ENCODE measurements at regions not wholly inside any gene's neighbourhood (a gene's known extent, or its start where the extent isn't known, plus 50 kb on each side); places are given as distances from the start of the nearest gene placed in this dataset.

- Histone ChIP-seq H3K4me1 (ENCODE audit: control insufficient read depth, insufficient read depth, low read length, poor library complexity, severe bottlenecking) (no peaks in the 10 kb centered on the region), H3K27me3 (ENCODE audit: control insufficient read depth, insufficient read depth, low read length) (no peaks in the 10 kb centered on the region), H3K36me3 (ENCODE audit: control insufficient read depth, insufficient read depth, low read length) (no peaks in the 10 kb centered on the region), H3K4me3 (ENCODE audit: low read depth, low read length) (no peak overlapping the region), H3K9me3 (ENCODE audit: control insufficient read depth in 2 of 2, low read length in 2 of 2) (no peaks in the 10 kb centered on the region), H3K27ac (ENCODE audit: insufficient read depth, low read length, poor library complexity, severe bottlenecking) (no peak overlapping the region)
- ATAC-seq (ENCODE audit: low read depth in 2 of 2) (no peak), DNase-seq (no peak)
- Mint-ChIP-seq H3K9me3 (peaks cover 0 to 7% (median 3%) of the 10 kb centered on the region in 7 donors), H3K27ac (no peak overlapping the region), H3K4me1 (no peaks in the 10 kb centered on the region), H3K4me3 (no peak overlapping the region), H3K27me3 (peaks cover under 1% of the 10 kb centered on the region), H3K36me3 (no peaks in the 10 kb centered on the region)
These were observed 590.4 kb downstream of the PDCD6IP start for GRCh38 chr3:34388830-34389229.

DNA sequence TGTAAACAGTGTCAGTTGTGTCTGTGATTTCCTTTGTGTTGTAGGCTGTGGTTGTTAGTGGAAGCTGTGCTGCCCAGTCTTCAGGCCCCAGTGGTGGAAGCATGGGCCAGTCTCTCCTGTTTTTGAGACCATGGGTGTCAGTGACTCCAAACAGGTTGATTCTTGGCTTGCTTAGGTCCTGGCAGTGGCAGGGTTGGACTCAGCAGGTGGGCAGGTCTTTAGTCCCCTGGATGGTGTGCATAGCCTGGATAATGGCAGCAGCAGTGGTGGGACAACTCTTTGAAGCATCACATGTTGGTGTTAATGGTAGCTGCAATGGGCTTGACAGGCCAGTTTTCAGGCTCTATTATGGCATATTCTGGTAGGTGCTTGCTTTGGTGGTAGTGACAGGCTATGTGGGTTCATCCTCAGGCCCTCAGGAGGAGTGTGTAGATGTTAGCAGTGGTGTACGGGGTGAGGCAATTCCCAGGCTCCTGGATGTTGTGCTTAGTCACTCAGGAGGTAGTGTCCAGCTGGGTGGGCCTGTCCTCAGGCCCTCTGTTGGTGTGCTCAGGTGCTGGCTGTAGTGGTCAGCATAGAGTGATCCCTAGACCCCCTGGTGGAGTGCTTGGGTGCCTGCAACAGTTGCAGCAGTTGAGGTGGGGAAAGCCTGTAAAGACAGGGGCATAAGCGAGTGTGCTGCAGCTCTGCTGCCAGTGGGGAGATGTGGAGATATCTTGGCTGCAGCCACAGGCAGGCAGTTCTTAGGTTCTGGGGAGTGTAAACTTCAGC, 596.7 kb downstream of the PDCD6IP start:
- no peak for DNase-seq
- Mint-ChIP-seq H3K4me1 (no peaks in the 10 kb centered on the region), H3K9me3 (peaks cover 0 to 20% (median 10%) of the 10 kb centered on the region in 7 donors), H3K27me3 (peaks cover 5% of the 10 kb centered on the region), H3K36me3 (no peaks in the 10 kb centered on the region), H3K27ac (no peak overlapping the region), H3K4me3 (no peak overlapping the region)
- no peaks in the 10 kb centered on the region for H3K27me3 ChIP-seq (ENCODE audit: control insufficient read depth, insufficient read depth, low read length)
- H3K27ac ChIP-seq (ENCODE audit: insufficient read depth, low read length, poor library complexity, severe bottlenecking), result no peak overlapping the region
- H3K4me3 ChIP-seq (ENCODE audit: low read depth, low read length), result no peak overlapping the region
- no peaks in the 10 kb centered on the region for H3K4me1 ChIP-seq (ENCODE audit: control insufficient read depth, insufficient read depth, low read length, poor library complexity, severe bottlenecking)
- ATAC-seq (ENCODE audit: low read depth in 2 of 2), result no peak
- peaks cover 4% of the 10 kb centered on the region in 2 experiments for H3K9me3 ChIP-seq (ENCODE audit: control insufficient read depth in 2 of 2, low read length in 2 of 2)
- H3K36me3 ChIP-seq (ENCODE audit: control insufficient read depth, insufficient read depth, low read length), result no peaks in the 10 kb centered on the region

DNA sequence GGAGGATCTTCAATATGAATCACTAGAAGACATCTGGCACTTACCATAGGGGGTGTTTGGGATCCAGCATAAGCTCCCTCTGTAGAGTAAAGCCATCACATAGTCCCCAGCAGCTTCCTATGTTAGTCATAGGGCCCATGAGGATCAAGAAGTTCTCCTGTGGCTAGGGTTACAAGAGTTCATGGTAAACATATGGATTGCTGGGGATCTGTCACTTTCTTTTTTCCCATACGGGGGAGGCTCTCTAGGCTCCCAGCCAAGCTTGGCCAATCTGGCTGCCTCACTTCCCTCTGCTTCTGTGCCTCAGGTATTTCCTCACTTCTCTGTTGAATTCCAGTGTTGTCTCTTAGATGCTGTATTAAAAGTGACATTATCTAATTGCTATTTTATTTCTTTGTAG, 597.9 kb downstream of the PDCD6IP start:
- Mint-ChIP-seq H3K4me1 (no peaks in the 10 kb centered on the region), H3K27ac (no peak overlapping the region), H3K9me3 (peaks cover 0 to 21% (median 10%) of the 10 kb centered on the region in 7 donors), H3K4me3 (no peak overlapping the region), H3K27me3 (peaks cover 5% of the 10 kb centered on the region), H3K36me3 (no peaks in the 10 kb centered on the region)
- DNase-seq (no peak), ATAC-seq (ENCODE audit: low read depth in 2 of 2) (no peak)
- H3K27me3 ChIP-seq (ENCODE audit: control insufficient read depth, insufficient read depth, low read length), result no peaks in the 10 kb centered on the region
- H3K9me3 ChIP-seq (ENCODE audit: control insufficient read depth in 2 of 2, low read length in 2 of 2), result peaks cover 4% of the 10 kb centered on the region in 2 experiments
- H3K36me3 ChIP-seq (ENCODE audit: control insufficient read depth, insufficient read depth, low read length), result no peaks in the 10 kb centered on the region
- H3K4me3 ChIP-seq (ENCODE audit: low read depth, low read length), result no peak overlapping the region
- no peak overlapping the region for H3K27ac ChIP-seq (ENCODE audit: insufficient read depth, low read length, poor library complexity, severe bottlenecking)
- H3K4me1 ChIP-seq (ENCODE audit: control insufficient read depth, insufficient read depth, low read length, poor library complexity, severe bottlenecking), result no peaks in the 10 kb centered on the region

GRCh38 chr3:34396956-34397355, 598.5 kb downstream of the PDCD6IP start:
- Mint-ChIP-seq H3K27me3 (peaks cover 5% of the 10 kb centered on the region), H3K4me1 (no peaks in the 10 kb centered on the region), H3K9me3 (peaks cover 0 to 23% (median 7%) of the 10 kb centered on the region in 7 donors), H3K4me3 (no peak overlapping the region), H3K27ac (no peak overlapping the region), H3K36me3 (no peaks in the 10 kb centered on the region)
- Histone ChIP-seq H3K9me3 (ENCODE audit: control insufficient read depth in 2 of 2, low read length in 2 of 2) (peaks cover 4% of the 10 kb centered on the region in 2 experiments), H3K27ac (ENCODE audit: insufficient read depth, low read length, poor library complexity, severe bottlenecking) (no peak overlapping the region), H3K36me3 (ENCODE audit: control insufficient read depth, insufficient read depth, low read length) (no peaks in the 10 kb centered on the region), H3K4me1 (ENCODE audit: control insufficient read depth, insufficient read depth, low read length, poor library complexity, severe bottlenecking) (no peaks in the 10 kb centered on the region), H3K4me3 (ENCODE audit: low read depth, low read length) (no peak overlapping the region), H3K27me3 (ENCODE audit: control insufficient read depth, insufficient read depth, low read length) (no peaks in the 10 kb centered on the region)
- no peak for DNase-seq
- ATAC-seq (ENCODE audit: low read depth in 2 of 2), result no peak

GRCh38 chr3:34399401-34399800, 601.0 kb downstream of the PDCD6IP start:
- H3K36me3 Mint-ChIP-seq, result no peaks in the 10 kb centered on the region
- Histone ChIP-seq H3K36me3 (ENCODE audit: control insufficient read depth, insufficient read depth, low read length) (no peaks in the 10 kb centered on the region), H3K4me3 (ENCODE audit: low read depth, low read length) (no peak overlapping the region), H3K27me3 (ENCODE audit: control insufficient read depth, insufficient read depth, low read length) (no peaks in the 10 kb centered on the region), H3K9me3 (ENCODE audit: control insufficient read depth in 2 of 2, low read length in 2 of 2) (peaks cover 4% of the 10 kb centered on the region in 2 experiments), H3K4me1 (ENCODE audit: control insufficient read depth, insufficient read depth, low read length, poor library complexity, severe bottlenecking) (no peaks in the 10 kb centered on the region), H3K27ac (ENCODE audit: insufficient read depth, low read length, poor library complexity, severe bottlenecking) (no peak overlapping the region)
- no peaks in the 10 kb centered on the region for H3K27me3 Mint-ChIP-seq
- no peak overlapping the region for H3K27ac Mint-ChIP-seq
- no peaks in the 10 kb centered on the region for H3K4me1 Mint-ChIP-seq
- H3K4me3 Mint-ChIP-seq, result no peak overlapping the region
- ATAC-seq (ENCODE audit: low read depth in 2 of 2), result no peak
- peaks cover 0 to 22% (median 8%) of the 10 kb centered on the region in 7 donors for H3K9me3 Mint-ChIP-seq
- no peak for DNase-seq

DNA sequence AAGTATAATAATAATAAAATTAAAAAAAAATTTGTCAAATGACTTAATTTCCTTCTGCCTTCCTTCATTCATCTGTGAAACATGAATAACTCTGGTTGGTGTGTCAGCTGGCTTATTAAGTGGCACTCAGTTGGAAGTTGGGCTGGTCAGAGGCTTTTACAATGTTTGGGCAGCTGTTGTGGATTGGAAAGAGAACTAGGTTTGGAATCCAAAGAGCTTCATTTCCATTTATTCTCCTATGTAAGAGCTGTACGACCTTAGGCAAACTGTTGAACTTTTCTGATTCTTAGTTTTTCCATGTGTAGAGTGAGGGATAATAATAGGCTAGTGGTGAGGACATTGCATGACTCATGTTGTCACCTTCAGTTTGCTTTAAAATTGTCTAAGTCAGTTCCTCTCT, 606.7 kb downstream of the PDCD6IP start:
- ATAC-seq (ENCODE audit: low read depth in 2 of 2) (no peak), DNase-seq (no peak)
- Histone ChIP-seq H3K27me3 (ENCODE audit: control insufficient read depth, insufficient read depth, low read length) (no peaks in the 10 kb centered on the region), H3K36me3 (ENCODE audit: control insufficient read depth, insufficient read depth, low read length) (no peaks in the 10 kb centered on the region), H3K4me1 (ENCODE audit: control insufficient read depth, insufficient read depth, low read length, poor library complexity, severe bottlenecking) (no peaks in the 10 kb centered on the region), H3K27ac (ENCODE audit: insufficient read depth, low read length, poor library complexity, severe bottlenecking) (no peak overlapping the region), H3K4me3 (ENCODE audit: low read depth, low read length) (no peak overlapping the region), H3K9me3 (ENCODE audit: control insufficient read depth in 2 of 2, low read length in 2 of 2) (no peaks in the 10 kb centered on the region)
- Mint-ChIP-seq H3K27ac (no peak overlapping the region), H3K4me3 (no peak overlapping the region), H3K36me3 (no peaks in the 10 kb centered on the region), H3K4me1 (no peaks in the 10 kb centered on the region), H3K27me3 (no peaks in the 10 kb centered on the region), H3K9me3 (peaks cover 0 to 13% (median 3%) of the 10 kb centered on the region in 7 donors)

DNA sequence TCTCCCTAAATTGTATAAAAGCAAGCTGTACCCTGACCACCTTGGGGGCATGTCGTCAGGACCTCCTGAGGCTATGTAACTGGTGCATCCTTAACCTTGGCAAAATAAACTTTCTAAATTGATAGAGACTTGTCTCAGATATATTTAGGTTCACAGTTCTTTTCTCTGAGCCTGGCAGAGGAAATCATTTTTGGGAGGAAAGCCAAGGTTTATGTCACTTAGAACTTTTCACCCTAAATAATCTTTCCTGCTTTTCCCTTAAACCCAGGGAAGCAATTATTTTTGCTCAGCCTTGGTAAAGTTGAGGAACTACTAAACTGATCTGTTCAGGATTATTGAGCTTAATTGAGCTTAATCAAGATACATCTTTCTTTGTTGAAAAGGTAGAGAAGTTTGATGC, 608.9 kb downstream of the PDCD6IP start:
- Mint-ChIP-seq H3K4me1 (no peaks in the 10 kb centered on the region), H3K4me3 (no peak overlapping the region), H3K27ac (no peak overlapping the region), H3K9me3 (peaks cover 0 to 11% (median 4%) of the 10 kb centered on the region in 7 donors), H3K27me3 (no peaks in the 10 kb centered on the region), H3K36me3 (no peaks in the 10 kb centered on the region)
- Histone ChIP-seq H3K9me3 (ENCODE audit: control insufficient read depth in 2 of 2, low read length in 2 of 2) (no peaks in the 10 kb centered on the region), H3K27me3 (ENCODE audit: control insufficient read depth, insufficient read depth, low read length) (no peaks in the 10 kb centered on the region), H3K27ac (ENCODE audit: insufficient read depth, low read length, poor library complexity, severe bottlenecking) (no peak overlapping the region), H3K4me1 (ENCODE audit: control insufficient read depth, insufficient read depth, low read length, poor library complexity, severe bottlenecking) (no peaks in the 10 kb centered on the region), H3K36me3 (ENCODE audit: control insufficient read depth, insufficient read depth, low read length) (no peaks in the 10 kb centered on the region), H3K4me3 (ENCODE audit: low read depth, low read length) (no peak overlapping the region)
- no peak for DNase-seq
- ATAC-seq (ENCODE audit: low read depth in 2 of 2), result no peak

- Mint-ChIP-seq H3K27ac (no peak overlapping the region), H3K4me3 (no peak overlapping the region), H3K27me3 (no peaks in the 10 kb centered on the region), H3K9me3 (peaks cover 0 to 12% (median 5%) of the 10 kb centered on the region in 7 donors), H3K36me3 (no peaks in the 10 kb centered on the region), H3K4me1 (no peaks in the 10 kb centered on the region)
- no peak for ATAC-seq (ENCODE audit: low read depth in 2 of 2)
- Histone ChIP-seq H3K4me1 (ENCODE audit: control insufficient read depth, insufficient read depth, low read length, poor library complexity, severe bottlenecking) (no peaks in the 10 kb centered on the region), H3K27me3 (ENCODE audit: control insufficient read depth, insufficient read depth, low read length) (no peaks in the 10 kb centered on the region), H3K4me3 (ENCODE audit: low read depth, low read length) (no peak overlapping the region), H3K27ac (ENCODE audit: insufficient read depth, low read length, poor library complexity, severe bottlenecking) (no peak overlapping the region), H3K36me3 (ENCODE audit: control insufficient read depth, insufficient read depth, low read length) (no peaks in the 10 kb centered on the region), H3K9me3 (ENCODE audit: control insufficient read depth in 2 of 2, low read length in 2 of 2) (no peaks in the 10 kb centered on the region)
- DNase-seq, result no peak
These were observed 609.7 kb downstream of the PDCD6IP start for GRCh38 chr3:34408088-34408487.
